GM21381 (cell line): ENCODE measurements at regions not wholly inside any gene's neighbourhood (a gene's known extent, or its start where the extent isn't known, plus 50 kb on each side); places are given as distances from the start of the nearest gene placed in this dataset.

ENCODE experiments used
- ATAC-seq: cut with Tn5 transposase; IDR thresholded peaks from one replicate; pipeline ENCODE4 v1.9.1; 2021; ENCODE audit warnings: mild to moderate bottlenecking, moderate library complexity; ENCODE audit not compliant: unreplicated experiment

- ATAC-seq: no peak
These were observed 753.6 kb upstream of the GCFC2 start for GRCh38 chr2:76464310-76464709.

- no peak for ATAC-seq
These were observed 750.7 kb upstream of the GCFC2 start for GRCh38 chr2:76461431-76461830.

- ATAC-seq: no peak
These were observed 745.2 kb upstream of the GCFC2 start for GRCh38 chr2:76455910-76456309.

- ATAC-seq: no peak
These were observed 739.3 kb upstream of the GCFC2 start for GRCh38 chr2:76450024-76450475.

- no peak for ATAC-seq
These were observed 738.2 kb upstream of the GCFC2 start for GRCh38 chr2:76448956-76449355.

GRCh38 chr2:76447294-76447693, 736.6 kb upstream of the GCFC2 start:
- ATAC-seq: no peak

- ATAC-seq: no peak
These were observed 736.2 kb upstream of the GCFC2 start for GRCh38 chr2:76446872-76447271.

GRCh38 chr2:76445880-76446279, 735.2 kb upstream of the GCFC2 start:
- ATAC-seq: no peak

GRCh38 chr2:76444732-76445131, 734.0 kb upstream of the GCFC2 start:
- no peak for ATAC-seq

GRCh38 chr2:76437564-76437963, 726.8 kb upstream of the GCFC2 start:
- no peak for ATAC-seq

GRCh38 chr2:76429374-76429773, 718.7 kb upstream of the GCFC2 start:
- no peak for ATAC-seq

GRCh38 chr2:76427452-76427851, 716.7 kb upstream of the GCFC2 start:
- no peak for ATAC-seq

GRCh38 chr2:76415821-76416220, 705.1 kb upstream of the GCFC2 start:
- ATAC-seq: no peak

GRCh38 chr2:76413436-76413835, 702.7 kb upstream of the GCFC2 start:
- ATAC-seq: no peak

GRCh38 chr2:76406134-76406855, 695.6 kb upstream of the GCFC2 start:
- no peak for ATAC-seq

GRCh38 chr2:76393356-76393755, 682.6 kb upstream of the GCFC2 start:
- ATAC-seq: no peak

- ATAC-seq: no peak
These were observed 681.0 kb upstream of the GCFC2 start for GRCh38 chr2:76391678-76392077.

GRCh38 chr2:76387294-76387693, 676.6 kb upstream of the GCFC2 start:
- no peak for ATAC-seq

- ATAC-seq: no peak
These were observed 675.2 kb upstream of the GCFC2 start for GRCh38 chr2:76385943-76386342.

- ATAC-seq: no peak
These were observed 670.9 kb upstream of the GCFC2 start for GRCh38 chr2:76381624-76382023.

- no peak for ATAC-seq
These were observed 667.4 kb upstream of the GCFC2 start for GRCh38 chr2:76378140-76378539.

- ATAC-seq: no peak
These were observed 630.7 kb upstream of the GCFC2 start for GRCh38 chr2:76341439-76341838.

- no peak for ATAC-seq
These were observed 622.2 kb upstream of the GCFC2 start for GRCh38 chr2:76332871-76333270.
